HG03457 (cell line): ENCODE measurements at regions not wholly inside any gene's neighbourhood (a gene's known extent, or its start where the extent isn't known, plus 50 kb on each side); places are given as distances from the start of the nearest gene placed in this dataset.
"Not testable (repeated sequence)": the region's sequence is repeated elsewhere in the genome, so short reads cannot be mapped to it uniquely, and the experiment has no call there.

ENCODE experiments used
- ATAC-seq: cut with Tn5 transposase; IDR thresholded peaks from one replicate; pipeline ENCODE4 v1.9.1; 2021; ENCODE audit warnings: moderate number of reproducible peaks; ENCODE audit not compliant: unreplicated experiment

GRCh38 chr14:66001356-66001755, 484.8 kb upstream of the CCDC196 start:
- no peak for ATAC-seq

- ATAC-seq = no peak
These were observed 483.0 kb upstream of the CCDC196 start for GRCh38 chr14:66003082-66003730.

GRCh38 chr14:66005900-66006434, 480.2 kb upstream of the CCDC196 start:
- ATAC-seq = no peak

GRCh38 chr14:66008631-66009030, 477.5 kb upstream of the CCDC196 start:
- no peak for ATAC-seq

GRCh38 chr14:66009089-66009488, 477.1 kb upstream of the CCDC196 start:
- ATAC-seq = no peak

- ATAC-seq = no peak
These were observed 475.5 kb upstream of the CCDC196 start for GRCh38 chr14:66010695-66011094.

- ATAC-seq = no peak
These were observed 474.3 kb upstream of the CCDC196 start for GRCh38 chr14:66011855-66012254.

GRCh38 chr14:66013607-66014006, 472.6 kb upstream of the CCDC196 start:
- ATAC-seq = not testable (repeated sequence)

GRCh38 chr14:66015071-66015780, 470.9 kb upstream of the CCDC196 start:
- no peak for ATAC-seq

GRCh38 chr14:66017927-66018326, 468.2 kb upstream of the CCDC196 start:
- ATAC-seq = no peak

GRCh38 chr14:66022526-66022925, 463.6 kb upstream of the CCDC196 start:
- no peak for ATAC-seq

GRCh38 chr14:66025779-66026178, 460.4 kb upstream of the CCDC196 start:
- no peak for ATAC-seq

- not testable (repeated sequence) for ATAC-seq
These were observed 454.2 kb upstream of the CCDC196 start for GRCh38 chr14:66031981-66032380.

- ATAC-seq = no peak
These were observed 453.4 kb upstream of the CCDC196 start for GRCh38 chr14:66032800-66033199.

GRCh38 chr14:66036547-66036946, 449.6 kb upstream of the CCDC196 start:
- no peak for ATAC-seq

- ATAC-seq = no peak
These were observed 448.8 kb upstream of the CCDC196 start for GRCh38 chr14:66037361-66037760.

GRCh38 chr14:66038212-66038611, 448.0 kb upstream of the CCDC196 start:
- ATAC-seq = no peak

- no peak for ATAC-seq
These were observed 447.6 kb upstream of the CCDC196 start for GRCh38 chr14:66038618-66039017.

- no peak for ATAC-seq
These were observed 446.7 kb upstream of the CCDC196 start for GRCh38 chr14:66039495-66039894.

- no peak for ATAC-seq
These were observed 444.6 kb upstream of the CCDC196 start for GRCh38 chr14:66041582-66041981.

GRCh38 chr14:66043921-66044320, 442.2 kb upstream of the CCDC196 start:
- no peak for ATAC-seq

GRCh38 chr14:66045572-66046021, 440.6 kb upstream of the CCDC196 start:
- no peak for ATAC-seq
